ENCODE measurements at regions not wholly inside any gene's neighbourhood (a gene's known extent, or its start where the extent isn't known, plus 50 kb on each side); places are given as distances from the start of the nearest gene placed in this dataset.

DNA sequence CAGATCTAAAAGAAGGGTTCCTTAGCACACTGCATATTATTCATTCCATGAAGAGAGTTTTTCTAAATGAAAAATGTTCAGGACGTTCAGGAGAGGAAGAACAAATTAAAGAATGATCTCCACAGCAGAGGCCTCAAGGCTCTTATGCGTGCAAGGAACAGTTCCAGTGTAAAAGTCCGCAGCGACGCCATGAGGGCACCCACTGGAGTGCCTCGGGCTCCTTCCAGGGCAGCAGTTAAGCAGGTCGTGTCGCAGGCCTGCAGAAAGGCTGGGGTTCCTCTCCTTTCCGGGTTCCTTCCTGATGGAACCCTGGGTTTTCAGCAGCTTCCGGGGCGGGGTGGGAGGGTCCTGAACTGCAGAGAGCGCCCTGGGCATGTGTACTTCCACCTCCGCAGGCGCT lies 87.1 kb upstream of the SELENOP start:
- no peak for TF ChIP-seq EZH2 (IDR thresholded peaks at IDR 0.05; ENCODE audit: borderline replicate concordance, low read depth, low read length)
- no peak for TF ChIP-seq ZNF644 (tag; IDR thresholded peaks at IDR 0.05; ENCODE audit: low read depth)
- no peak for TF ChIP-seq TAF7 (tag; IDR thresholded peaks at IDR 0.05)
- no peak for TF ChIP-seq NR2F6 (CRISPR knock-in tag; IDR thresholded peaks at IDR 0.05)

Measured in K562 (cell line).